ENCODE measurements at regions not wholly inside any gene's neighbourhood (a gene's known extent, or its start where the extent isn't known, plus 50 kb on each side); places are given as distances from the start of the nearest gene placed in this dataset.

- H3K36me3 ChIP-seq (ENCODE audit: control insufficient read depth, insufficient read depth, low read length) = no peaks in the 10 kb centered on the region
- no peaks in the 10 kb centered on the region for H3K27me3 ChIP-seq (ENCODE audit: control insufficient read depth, insufficient read depth, low read length)
- H3K9ac ChIP-seq (ENCODE audit: low read length) = no peak overlapping the region
- peaks cover 8% of the 10 kb centered on the region; the same call in 1 of the 2 replicates for H3K9me3 ChIP-seq (ENCODE audit: control insufficient read depth, insufficient read depth, low read depth, low read length)
- no peak overlapping the region for H3K4me3 ChIP-seq (ENCODE audit: low read depth, low read length)
- H3K27ac ChIP-seq (ENCODE audit: low read depth, low read length) = no peak overlapping the region
- no peaks in the 10 kb centered on the region for H3K4me1 ChIP-seq (ENCODE audit: control insufficient read depth, insufficient read depth, low read length)
Observed at GRCh38 chr21:17402937-17403336, 109.9 kb upstream of the CXADR start.

- H3K4me3 ChIP-seq (ENCODE audit: low read depth, low read length) = no peak overlapping the region
- peaks cover 3% of the 10 kb centered on the region; the same call in 1 of the 2 replicates for H3K4me1 ChIP-seq (ENCODE audit: control insufficient read depth, insufficient read depth, low read length)
- H3K9me3 ChIP-seq (ENCODE audit: control insufficient read depth, insufficient read depth, low read depth, low read length) = peaks cover 8% of the 10 kb centered on the region; the same call in 1 of the 2 replicates
- H3K27ac ChIP-seq (ENCODE audit: low read depth, low read length) = no peak overlapping the region
- no peak overlapping the region for H3K9ac ChIP-seq (ENCODE audit: low read length)
- H3K36me3 ChIP-seq (ENCODE audit: control insufficient read depth, insufficient read depth, low read length) = no peaks in the 10 kb centered on the region
- H3K27me3 ChIP-seq (ENCODE audit: control insufficient read depth, insufficient read depth, low read length) = no peaks in the 10 kb centered on the region
Observed at GRCh38 chr21:17406202-17406601, 106.6 kb upstream of the CXADR start.

GRCh38 chr21:17414766-17415165 lies 98.1 kb upstream of the CXADR start:
- no peak overlapping the region for H3K9ac ChIP-seq (ENCODE audit: low read length)
- H3K9me3 ChIP-seq (ENCODE audit: control insufficient read depth, insufficient read depth, low read depth, low read length) = no peaks in the 10 kb centered on the region
- no peaks in the 10 kb centered on the region for H3K27me3 ChIP-seq (ENCODE audit: control insufficient read depth, insufficient read depth, low read length)
- H3K27ac ChIP-seq (ENCODE audit: low read depth, low read length) = no peak overlapping the region
- H3K4me1 ChIP-seq (ENCODE audit: control insufficient read depth, insufficient read depth, low read length) = peaks cover 16% of the 10 kb centered on the region
- H3K36me3 ChIP-seq (ENCODE audit: control insufficient read depth, insufficient read depth, low read length) = no peaks in the 10 kb centered on the region
- no peak overlapping the region for H3K4me3 ChIP-seq (ENCODE audit: low read depth, low read length)

GRCh38 chr21:17416139-17416538 lies 96.7 kb upstream of the CXADR start:
- H3K27me3 ChIP-seq (ENCODE audit: control insufficient read depth, insufficient read depth, low read length) = no peaks in the 10 kb centered on the region
- H3K27ac ChIP-seq (ENCODE audit: low read depth, low read length) = no peak overlapping the region
- no peaks in the 10 kb centered on the region for H3K9me3 ChIP-seq (ENCODE audit: control insufficient read depth, insufficient read depth, low read depth, low read length)
- peaks cover 16% of the 10 kb centered on the region for H3K4me1 ChIP-seq (ENCODE audit: control insufficient read depth, insufficient read depth, low read length)
- no peaks in the 10 kb centered on the region for H3K36me3 ChIP-seq (ENCODE audit: control insufficient read depth, insufficient read depth, low read length)
- H3K9ac ChIP-seq (ENCODE audit: low read length) = no peak overlapping the region
- H3K4me3 ChIP-seq (ENCODE audit: low read depth, low read length) = no peak overlapping the region

GRCh38 chr21:17422931-17423330 lies 89.9 kb upstream of the CXADR start:
- Histone ChIP-seq H3K9me3 (ENCODE audit: control insufficient read depth, insufficient read depth, low read depth, low read length) (peaks cover 6% of the 10 kb centered on the region; the same call in 1 of the 2 replicates), H3K4me3 (ENCODE audit: low read depth, low read length) (no peak overlapping the region), H3K9ac (ENCODE audit: low read length) (no peak overlapping the region), H3K27me3 (ENCODE audit: control insufficient read depth, insufficient read depth, low read length) (no peaks in the 10 kb centered on the region), H3K36me3 (ENCODE audit: control insufficient read depth, insufficient read depth, low read length) (no peaks in the 10 kb centered on the region), H3K4me1 (ENCODE audit: control insufficient read depth, insufficient read depth, low read length) (no peaks in the 10 kb centered on the region), H3K27ac (ENCODE audit: low read depth, low read length) (no peak overlapping the region)

- Histone ChIP-seq H3K9me3 (ENCODE audit: control insufficient read depth, insufficient read depth, low read depth, low read length) (peaks cover 6% of the 10 kb centered on the region; the same call in 1 of the 2 replicates), H3K4me3 (ENCODE audit: low read depth, low read length) (no peak overlapping the region), H3K4me1 (ENCODE audit: control insufficient read depth, insufficient read depth, low read length) (no peaks in the 10 kb centered on the region), H3K27me3 (ENCODE audit: control insufficient read depth, insufficient read depth, low read length) (no peaks in the 10 kb centered on the region), H3K27ac (ENCODE audit: low read depth, low read length) (no peak overlapping the region), H3K36me3 (ENCODE audit: control insufficient read depth, insufficient read depth, low read length) (no peaks in the 10 kb centered on the region), H3K9ac (ENCODE audit: low read length) (no peak overlapping the region)
Observed at GRCh38 chr21:17427157-17427556, 85.7 kb upstream of the CXADR start.

GRCh38 chr21:17427831-17428483 lies 84.9 kb upstream of the CXADR start:
- Histone ChIP-seq H3K36me3 (ENCODE audit: control insufficient read depth, insufficient read depth, low read length) (no peaks in the 10 kb centered on the region), H3K27me3 (ENCODE audit: control insufficient read depth, insufficient read depth, low read length) (no peaks in the 10 kb centered on the region), H3K4me1 (ENCODE audit: control insufficient read depth, insufficient read depth, low read length) (no peaks in the 10 kb centered on the region), H3K27ac (ENCODE audit: low read depth, low read length) (no peak overlapping the region), H3K9ac (ENCODE audit: low read length) (no peak overlapping the region), H3K9me3 (ENCODE audit: control insufficient read depth, insufficient read depth, low read depth, low read length) (peaks cover 6% of the 10 kb centered on the region; the same call in 1 of the 2 replicates), H3K4me3 (ENCODE audit: low read depth, low read length) (no peak overlapping the region)

- Histone ChIP-seq H3K4me3 (ENCODE audit: low read depth, low read length) (no peak overlapping the region), H3K9ac (ENCODE audit: low read length) (no peak overlapping the region), H3K36me3 (ENCODE audit: control insufficient read depth, insufficient read depth, low read length) (no peaks in the 10 kb centered on the region), H3K27me3 (ENCODE audit: control insufficient read depth, insufficient read depth, low read length) (no peaks in the 10 kb centered on the region), H3K27ac (ENCODE audit: low read depth, low read length) (no peak overlapping the region), H3K4me1 (ENCODE audit: control insufficient read depth, insufficient read depth, low read length) (no peaks in the 10 kb centered on the region), H3K9me3 (ENCODE audit: control insufficient read depth, insufficient read depth, low read depth, low read length) (peaks cover 6% of the 10 kb centered on the region; the same call in 1 of the 2 replicates)
Observed at GRCh38 chr21:17428484-17428869, 84.4 kb upstream of the CXADR start.

GRCh38 chr21:17428980-17429379 lies 83.9 kb upstream of the CXADR start:
- Histone ChIP-seq H3K9ac (ENCODE audit: low read length) (no peak overlapping the region), H3K27me3 (ENCODE audit: control insufficient read depth, insufficient read depth, low read length) (no peaks in the 10 kb centered on the region), H3K27ac (ENCODE audit: low read depth, low read length) (no peak overlapping the region)

GRCh38 chr21:17429936-17430335 lies 82.9 kb upstream of the CXADR start:
- Histone ChIP-seq H3K27me3 (ENCODE audit: control insufficient read depth, insufficient read depth, low read length) (no peaks in the 10 kb centered on the region), H3K27ac (ENCODE audit: low read depth, low read length) (no peak overlapping the region), H3K4me3 (ENCODE audit: low read depth, low read length) (no peak overlapping the region), H3K4me1 (ENCODE audit: control insufficient read depth, insufficient read depth, low read length) (no peaks in the 10 kb centered on the region), H3K9ac (ENCODE audit: low read length) (no peak overlapping the region), H3K36me3 (ENCODE audit: control insufficient read depth, insufficient read depth, low read length) (no peaks in the 10 kb centered on the region), H3K9me3 (ENCODE audit: control insufficient read depth, insufficient read depth, low read depth, low read length) (peaks cover 2% of the 10 kb centered on the region; the same call in 1 of the 2 replicates)

More at GRCh38 chr21:17428980-17429379, 83.9 kb upstream of the CXADR start:
- Histone ChIP-seq H3K4me1 (ENCODE audit: control insufficient read depth, insufficient read depth, low read length) (no peaks in the 10 kb centered on the region), H3K9me3 (ENCODE audit: control insufficient read depth, insufficient read depth, low read depth, low read length) (peaks cover 6% of the 10 kb centered on the region; the same call in 1 of the 2 replicates), H3K36me3 (ENCODE audit: control insufficient read depth, insufficient read depth, low read length) (no peaks in the 10 kb centered on the region), H3K4me3 (ENCODE audit: low read depth, low read length) (no peak overlapping the region)

GRCh38 chr21:17432732-17433057 lies 80.1 kb upstream of the CXADR start:
- H3K9ac ChIP-seq (ENCODE audit: low read length) = no peak overlapping the region
- no peak overlapping the region for H3K27ac ChIP-seq (ENCODE audit: low read depth, low read length)

More at GRCh38 chr21:17432732-17433057, 80.1 kb upstream of the CXADR start:
- no peaks in the 10 kb centered on the region for H3K36me3 ChIP-seq (ENCODE audit: control insufficient read depth, insufficient read depth, low read length)
- H3K4me3 ChIP-seq (ENCODE audit: low read depth, low read length) = no peak overlapping the region
- peaks cover 12% of the 10 kb centered on the region for H3K4me1 ChIP-seq (ENCODE audit: control insufficient read depth, insufficient read depth, low read length)
- H3K27me3 ChIP-seq (ENCODE audit: control insufficient read depth, insufficient read depth, low read length) = no peaks in the 10 kb centered on the region
- H3K9me3 ChIP-seq (ENCODE audit: control insufficient read depth, insufficient read depth, low read depth, low read length) = no peaks in the 10 kb centered on the region

All from HUES6 (cell line).